IMR-90 (cell line): ENCODE measurements at regions not wholly inside any gene's neighbourhood (a gene's known extent, or its start where the extent isn't known, plus 50 kb on each side); places are given as distances from the start of the nearest gene placed in this dataset.

Experiments
- ATAC-seq: fragments of 200-7000 bp; cut with Tn5 transposase; 2 replicates; pipeline ENCODE4 v1.9.1; 2020; ENCODE audit warnings: low read depth, mild to moderate bottlenecking, moderate library complexity
- BruUV-seq: library from RNA; stranded (reverse); fragments of 400-500 nt; replicated peaks from 2 replicates; lab custom pipeline; 2021; lab: Mats Ljungman, UMichigan
- CTCF ChIA-PET: fragments of 300-600 bp; formaldehyde crosslinking; extraction: SDS; loops from one replicate; lab custom pipeline; 2021; ENCODE audit warnings: antibody characterized with exemption; lab: Yijun Ruan, JAX
- POLR2A ChIA-PET: fragments of 300-600 bp; sonication (Branson Sonifier 250); formaldehyde crosslinking; loops from one replicate; lab custom pipeline; 2022; ENCODE audit warnings: antibody characterized with exemption; ENCODE audit not compliant: unreplicated experiment; lab: Charles Lee
- DNase-seq: peaks from one replicate; pipeline ENCODE4 v3.0.0; 2013
- H2AFZ ChIP-seq: replicated peaks from 2 replicates; pipeline ENCODE3; 2013; ENCODE audit warnings: low read length, mild to moderate bottlenecking; ENCODE audit not compliant: poor library complexity
- H2AK5ac ChIP-seq: 2 replicates; pipeline ENCODE4 v1.6.1; 2013; ENCODE audit warnings: low read depth, low read length, inconsistent platforms
- H2AK9ac ChIP-seq: replicated peaks from 2 replicates; pipeline ENCODE3; 2013; ENCODE audit warnings: mild to moderate bottlenecking, low read depth, low read length, moderate library complexity; ENCODE audit not compliant: poor library complexity
- H2BK120ac ChIP-seq: 2 replicates; pipeline ENCODE4 v1.6.1; 2013; ENCODE audit warnings: low read depth, low read length, inconsistent platforms
- H2BK15ac ChIP-seq: 3 replicates; pipeline ENCODE4 v1.6.1; 2013; ENCODE audit warnings: low read depth, low read length, inconsistent platforms
- H2BK20ac ChIP-seq: 2 replicates; pipeline ENCODE4 v1.6.1; 2013; ENCODE audit warnings: low read depth, mild to moderate bottlenecking, inconsistent platforms, low read length, moderate library complexity
- H2BK5ac ChIP-seq: 2 replicates; pipeline ENCODE4 v1.6.1; 2013; ENCODE audit warnings: mild to moderate bottlenecking, low read depth, low read length, inconsistent platforms; ENCODE audit not compliant: poor library complexity, severe bottlenecking
- H3K14ac ChIP-seq: replicated peaks from 2 replicates; pipeline ENCODE4 v1.6.1; 2013; ENCODE audit warnings: low read depth, low read length, inconsistent platforms
- H3K18ac ChIP-seq: 2 replicates; pipeline ENCODE4 v1.6.1; 2013; ENCODE audit warnings: low read depth, low read length, control low read depth
- H3K23ac ChIP-seq: 2 replicates; pipeline ENCODE4 v1.6.1; 2013; ENCODE audit warnings: low read depth, low read length, inconsistent platforms
- H3K27ac ChIP-seq: 2 replicates; pipeline ENCODE4 v1.5.1; 2013; ENCODE audit warnings: mild to moderate bottlenecking, control low read depth, low read length; ENCODE audit not compliant: insufficient read depth
- H3K27me3 ChIP-seq: 2 replicates; pipeline ENCODE4 v1.6.1; 2013; ENCODE audit warnings: low read length; ENCODE audit not compliant: control insufficient read depth, insufficient read depth
- H3K36me3 ChIP-seq: 2 replicates; pipeline ENCODE4 v1.6.1; 2013; ENCODE audit warnings: low read length, mixed read lengths; ENCODE audit not compliant: control insufficient read depth, insufficient read depth
- H3K4ac ChIP-seq: 2 replicates; pipeline ENCODE4 v1.6.1; 2013; ENCODE audit warnings: low read depth, low read length, inconsistent platforms
- H3K4me1 ChIP-seq: 2 replicates; pipeline ENCODE4 v1.6.1; 2013; ENCODE audit warnings: low read length, mixed read lengths; ENCODE audit not compliant: control insufficient read depth, insufficient read depth
- H3K4me2 ChIP-seq: 2 replicates; pipeline ENCODE4 v1.6.1; 2013; ENCODE audit warnings: low read depth, mild to moderate bottlenecking, control low read depth, low read length, moderate library complexity
- H3K4me3 ChIP-seq: 2 replicates; pipeline ENCODE4 v1.5.1; 2013; ENCODE audit warnings: low read depth, mild to moderate bottlenecking, control low read depth, low read length, moderate library complexity; ENCODE audit not compliant: insufficient read depth
- H3K56ac ChIP-seq: 2 replicates; pipeline ENCODE4 v1.6.1; 2013; ENCODE audit warnings: low read length, inconsistent platforms; ENCODE audit not compliant: insufficient read depth; ENCODE audit errors: extremely low read depth
- H3K79me1 ChIP-seq, 2 experiments: 2 replicates each; pipeline ENCODE4 v1.6.1; 2013; ENCODE audit warnings: low read length in 2 of 2, inconsistent platforms in 1 of 2, low read depth in 1 of 2
- H3K9ac ChIP-seq: 2 replicates; pipeline ENCODE4 v1.6.1; 2013; ENCODE audit warnings: low read depth, low read length, control low read depth
- H3K9me1 ChIP-seq: 2 replicates; pipeline ENCODE4 v1.6.1; 2013; ENCODE audit warnings: low read length, inconsistent platforms; ENCODE audit not compliant: insufficient read depth
- H3K9me3 ChIP-seq: 2 replicates; pipeline ENCODE4 v1.6.1; 2013; ENCODE audit warnings: low read length; ENCODE audit not compliant: control insufficient read depth, insufficient read depth
- H4K20me1 ChIP-seq: 2 replicates; pipeline ENCODE4 v1.6.1; 2013; ENCODE audit warnings: low read length, inconsistent platforms; ENCODE audit not compliant: insufficient read depth
- H4K5ac ChIP-seq: 2 replicates; pipeline ENCODE4 v1.6.1; 2013; ENCODE audit warnings: mild to moderate bottlenecking, low read depth, low read length, control low read depth
- H4K8ac ChIP-seq, 2 experiments: 2 replicates each; pipeline ENCODE4 v1.6.1; 2013; ENCODE audit warnings: low read depth in 2 of 2, low read length in 2 of 2, control low read depth in 1 of 2, inconsistent platforms in 1 of 2
- H4K91ac ChIP-seq: 2 replicates; pipeline ENCODE4 v1.6.1; 2013; ENCODE audit warnings: low read depth, low read length, inconsistent platforms; ENCODE audit not compliant: insufficient read depth
- FOS ChIP-seq: fragments of 150-350 bp; IDR thresholded peaks from 2 replicates; pipeline ENCODE4 v1.6.1; 2016; ENCODE audit warnings: low read depth, low read length
- WGBS, 2 experiments: methylation state at CpG; one replicate each; pipeline versions ENCODE4 v1.1.5 to v1.1.7; 2013; ENCODE audit warnings: missing lambda C conversion rate in 2 of 2; ENCODE audit not compliant: insufficient read length in 1 of 2; ENCODE audit errors: extremely low coverage in 2 of 2; 5-methylcytosine and 5-hydroxymethylcytosine counted together
- dilution Hi-C: fragments of 300-500 bp; cut with HindIII; formaldehyde crosslinking; loops from one replicate; pipeline ENCODE4 v1.14.3; 2018; ENCODE audit warnings: low sequenced_read_pairs; ENCODE audit not compliant: unreplicated experiment
- in situ Hi-C: fragments of 300-500 bp; cut with MboI; formaldehyde crosslinking; loops from 3 replicates; pipeline ENCODE4 v1.14.3; 2019; ENCODE audit warnings: low sequenced_read_pairs, inconsistent platforms, mixed read lengths
- intact Hi-C: fragments of 100-400 bp; cut with micrococcal nuclease; formaldehyde crosslinking; loops from 2 replicates; pipeline ENCODE4 v1.10.0; 2022

- ATAC-seq: no peak
- no TSS peak for BruUV-seq
- in situ Hi-C loops: no loop called here
Observed at GRCh38 chr4:59518005-59518823, 1681.9 kb upstream of the ADGRL3 start.

More at GRCh38 chr4:59518005-59518823, 1681.9 kb upstream of the ADGRL3 start:
- Histone ChIP-seq H3K23ac (no peak overlapping the region), H2BK5ac (no peak overlapping the region), H3K4me3 (no peak overlapping the region), H3K4ac (no peak overlapping the region), H4K91ac (no peak overlapping the region), H2BK15ac (no peak overlapping the region), H3K56ac (no peak overlapping the region), H3K27me3 (no peaks in the 10 kb centered on the region), H2AK5ac (no peak overlapping the region), H3K9ac (no peak overlapping the region), H4K20me1 (no peaks in the 10 kb centered on the region), H3K14ac (no peak overlapping the region), H4K8ac (no peak overlapping the region), H3K79me1 (no peaks in the 10 kb centered on the region), H3K4me1 (no peaks in the 10 kb centered on the region), H2AK9ac (no peak overlapping the region), H2BK120ac (no peak overlapping the region), H2BK20ac (no peak overlapping the region), H3K4me2 (no peak overlapping the region), H3K36me3 (no peaks in the 10 kb centered on the region), H3K9me1 (no peaks in the 10 kb centered on the region), H3K27ac (no peak overlapping the region), H4K5ac (no peak overlapping the region), H3K9me3 (peaks cover 10% of the 10 kb centered on the region), H3K18ac (no peak overlapping the region), H2AFZ (no peak overlapping the region)
- no peak for TF ChIP-seq FOS
- 75% methylated on average over 8 of the region's 22 CpGs; no CpG with 5 or more reads in 1 of the 2 experiments for WGBS, 2 experiments
- ChIA-PET POLR2A (no interaction called here), CTCF (no interaction called here)
- dilution Hi-C loops: no loop called here
- DNase-seq: no peak
- intact Hi-C loops: no loop called here
